ENCODE measurements at regions not wholly inside any gene's neighbourhood (a gene's known extent, or its start where the extent isn't known, plus 50 kb on each side); places are given as distances from the start of the nearest gene placed in this dataset.

- no peak for DNase-seq (ENCODE audit: low read depth)
- Histone ChIP-seq H3K4me3 (ENCODE audit: low read depth, low read length) (no peak overlapping the region), H3K27me3 (ENCODE audit: control insufficient read depth, insufficient read depth, low read length) (peaks cover 5% of the 10 kb centered on the region), H3K36me3 (ENCODE audit: control insufficient read depth, insufficient read depth, low read length) (no peaks in the 10 kb centered on the region)
- TF ChIP-seq, protein P1, sequence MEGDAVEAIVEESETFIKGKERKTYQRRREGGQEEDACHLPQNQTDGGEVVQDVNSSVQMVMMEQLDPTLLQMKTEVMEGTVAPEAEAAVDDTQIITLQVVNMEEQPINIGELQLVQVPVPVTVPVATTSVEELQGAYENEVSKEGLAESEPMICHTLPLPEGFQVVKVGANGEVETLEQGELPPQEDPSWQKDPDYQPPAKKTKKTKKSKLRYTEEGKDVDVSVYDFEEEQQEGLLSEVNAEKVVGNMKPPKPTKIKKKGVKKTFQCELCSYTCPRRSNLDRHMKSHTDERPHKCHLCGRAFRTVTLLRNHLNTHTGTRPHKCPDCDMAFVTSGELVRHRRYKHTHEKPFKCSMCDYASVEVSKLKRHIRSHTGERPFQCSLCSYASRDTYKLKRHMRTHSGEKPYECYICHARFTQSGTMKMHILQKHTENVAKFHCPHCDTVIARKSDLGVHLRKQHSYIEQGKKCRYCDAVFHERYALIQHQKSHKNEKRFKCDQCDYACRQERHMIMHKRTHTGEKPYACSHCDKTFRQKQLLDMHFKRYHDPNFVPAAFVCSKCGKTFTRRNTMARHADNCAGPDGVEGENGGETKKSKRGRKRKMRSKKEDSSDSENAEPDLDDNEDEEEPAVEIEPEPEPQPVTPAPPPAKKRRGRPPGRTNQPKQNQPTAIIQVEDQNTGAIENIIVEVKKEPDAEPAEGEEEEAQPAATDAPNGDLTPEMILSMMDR (IDR thresholded peaks at IDR 0.05; ENCODE audit: insufficient read depth, low read length, poor library complexity, severe bottlenecking) = no peak
Observed at GRCh38 chr2:238994432-238994831, 146.5 kb downstream of the TWIST2 start.

GRCh38 chr2:238994876-238995275, 147.0 kb downstream of the TWIST2 start:
- Histone ChIP-seq H3K36me3 (ENCODE audit: control insufficient read depth, insufficient read depth, low read length) (no peaks in the 10 kb centered on the region), H3K27me3 (ENCODE audit: control insufficient read depth, insufficient read depth, low read length) (peaks cover 5% of the 10 kb centered on the region), H3K4me3 (ENCODE audit: low read depth, low read length) (no peak overlapping the region)
- TF ChIP-seq, protein P1 (IDR thresholded peaks at IDR 0.05; ENCODE audit: insufficient read depth, low read length, poor library complexity, severe bottlenecking) = no peak
- DNase-seq (ENCODE audit: low read depth) = no peak

- peaks cover 5% of the 10 kb centered on the region for H3K27me3 ChIP-seq (ENCODE audit: control insufficient read depth, insufficient read depth, low read length)
- no peak overlapping the region for H3K4me3 ChIP-seq (ENCODE audit: low read depth, low read length)
- H3K36me3 ChIP-seq (ENCODE audit: control insufficient read depth, insufficient read depth, low read length) = no peaks in the 10 kb centered on the region
- no peak for DNase-seq (ENCODE audit: low read depth)
- TF ChIP-seq, protein P1 (IDR thresholded peaks at IDR 0.05; ENCODE audit: insufficient read depth, low read length, poor library complexity, severe bottlenecking) = no peak
Observed at GRCh38 chr2:238995634-238996033, 147.7 kb downstream of the TWIST2 start.

DNA sequence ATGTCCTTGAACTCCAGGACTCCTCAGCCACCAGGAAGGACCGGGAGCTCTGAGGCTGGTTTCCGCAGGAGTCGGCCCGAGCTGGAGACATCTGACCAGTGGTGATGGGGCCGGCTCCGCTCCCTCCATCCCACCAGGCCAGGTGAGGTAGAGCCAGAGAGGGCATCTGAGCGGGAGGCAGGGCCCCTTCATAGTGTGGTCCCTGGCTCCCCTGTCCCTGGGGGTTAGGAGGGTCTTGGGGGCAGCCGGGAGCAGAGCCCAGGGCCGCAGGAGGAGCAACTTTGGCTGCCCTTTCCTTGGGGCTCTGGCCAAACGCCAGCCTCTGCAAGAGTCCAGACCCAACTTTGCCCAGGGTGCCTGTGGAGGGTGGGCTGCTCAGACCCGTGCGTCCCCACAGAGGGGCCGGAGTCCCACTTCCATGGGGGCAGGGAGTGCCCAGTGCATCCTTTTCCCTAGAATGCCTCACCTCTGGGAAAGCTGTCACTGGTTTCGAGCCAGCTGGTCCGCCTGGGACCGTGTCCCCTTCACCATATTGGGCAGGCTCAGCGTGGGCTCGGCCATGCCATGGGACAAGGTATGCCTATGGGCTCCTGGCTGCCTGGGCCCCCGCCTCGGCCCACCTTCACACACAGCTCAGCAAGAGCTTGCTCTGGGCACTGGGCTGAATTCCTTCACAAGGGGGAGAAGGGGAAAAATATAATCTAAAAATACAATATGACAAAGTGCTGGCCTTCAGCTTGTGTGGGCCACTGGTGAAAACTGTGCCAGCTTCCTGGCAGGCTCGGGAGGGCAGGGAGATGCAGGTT, 148.6 kb downstream of the TWIST2 start:
- Histone ChIP-seq H3K36me3 (ENCODE audit: control insufficient read depth, insufficient read depth, low read length) (no peaks in the 10 kb centered on the region), H3K27me3 (ENCODE audit: control insufficient read depth, insufficient read depth, low read length) (peaks cover 5% of the 10 kb centered on the region), H3K4me3 (ENCODE audit: low read depth, low read length) (no peak overlapping the region)
- DNase-seq (ENCODE audit: low read depth) = no peak
- TF ChIP-seq, protein P1 (IDR thresholded peaks at IDR 0.05; ENCODE audit: insufficient read depth, low read length, poor library complexity, severe bottlenecking) = no peak

DNA sequence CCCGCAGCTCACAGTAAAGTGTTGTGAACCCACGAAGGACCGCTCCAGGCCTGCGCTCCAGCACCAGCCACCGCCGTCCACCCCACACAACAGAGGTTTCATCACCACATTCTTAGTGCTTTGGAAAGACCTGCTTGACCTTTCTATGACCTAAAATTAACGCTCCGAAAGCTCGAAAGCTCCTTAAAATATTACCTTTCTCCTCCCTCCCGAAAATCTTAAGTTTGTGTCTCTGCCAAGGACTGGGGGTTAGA, 149.2 kb downstream of the TWIST2 start:
- no peaks in the 10 kb centered on the region for H3K36me3 ChIP-seq (ENCODE audit: control insufficient read depth, insufficient read depth, low read length)
- TF ChIP-seq, protein P1 (IDR thresholded peaks at IDR 0.05; ENCODE audit: insufficient read depth, low read length, poor library complexity, severe bottlenecking) = no peak

DNA sequence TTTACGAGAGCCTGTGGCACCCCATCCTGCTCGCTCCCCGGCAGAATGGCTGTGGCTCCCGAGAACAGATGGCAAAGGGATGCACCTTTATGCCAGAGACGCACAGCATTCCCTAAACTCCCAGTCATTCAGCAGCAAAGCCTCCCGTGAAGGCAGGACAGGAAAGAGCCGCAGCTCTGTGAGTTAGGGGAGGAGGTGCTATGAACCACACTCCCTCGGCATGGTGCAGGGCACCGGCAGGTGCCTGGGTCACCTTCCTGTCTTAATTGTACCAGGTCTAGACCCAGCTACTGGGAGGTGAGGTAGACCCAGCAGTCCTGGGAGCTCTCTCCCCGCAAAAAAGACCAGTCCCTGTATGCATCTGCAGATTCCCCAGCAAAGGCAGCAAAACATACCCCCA, 149.8 kb downstream of the TWIST2 start:
- no peaks in the 10 kb centered on the region for H3K36me3 ChIP-seq (ENCODE audit: control insufficient read depth, insufficient read depth, low read length)
- no peak overlapping the region for H3K4me3 ChIP-seq (ENCODE audit: low read depth, low read length)
- DNase-seq (ENCODE audit: low read depth) = no peak
- peaks cover 9% of the 10 kb centered on the region for H3K27me3 ChIP-seq (ENCODE audit: control insufficient read depth, insufficient read depth, low read length)
- TF ChIP-seq, protein P1 (IDR thresholded peaks at IDR 0.05; ENCODE audit: insufficient read depth, low read length, poor library complexity, severe bottlenecking) = no peak

More for the DNA sequence above, 149.2 kb downstream of the TWIST2 start:
- Histone ChIP-seq H3K27me3 (ENCODE audit: control insufficient read depth, insufficient read depth, low read length) (peaks cover 5% of the 10 kb centered on the region), H3K4me3 (ENCODE audit: low read depth, low read length) (no peak overlapping the region)
- DNase-seq (ENCODE audit: low read depth) = no peak

Measured in kidney epithelial cell (primary cell).